ENCODE measurements at regions not wholly inside any gene's neighbourhood (a gene's known extent, or its start where the extent isn't known, plus 50 kb on each side); places are given as distances from the start of the nearest gene placed in this dataset.

GRCh38 chr2:125543968-125544514 lies 1111.9 kb upstream of the GYPC start:
- Histone ChIP-seq H3K27me3 (no peaks in the 10 kb centered on the region), H3K4me3 (no peak overlapping the region), H3K36me3 (no peaks in the 10 kb centered on the region), H3K27ac (no peak overlapping the region), H3K9me3 (no peaks in the 10 kb centered on the region), H3K4me1 (no peaks in the 10 kb centered on the region)
- WGBS, 2 donors, result 88 to 93% methylated on average over 1 of the region's 1 CpG
- TF ChIP-seq POLR2AphosphoS5 (IDR thresholded peaks at IDR 0.05) (no peak), POLR2A (IDR thresholded peaks at IDR 0.05) (no peak), CTCF (IDR thresholded peaks at IDR 0.05) (no peak), EP300 (IDR thresholded peaks at IDR 0.05) (no peak)
- ATAC-seq (ENCODE audit: low FRiP score in 2 of 2) (no peak), DNase-seq (no peak)

- Histone ChIP-seq H3K27me3 (no peaks in the 10 kb centered on the region), H3K36me3 (no peaks in the 10 kb centered on the region), H3K9me3 (no peaks in the 10 kb centered on the region), H3K4me1 (no peaks in the 10 kb centered on the region), H3K27ac (no peak overlapping the region), H3K4me3 (no peak overlapping the region)
- 90 to 97% methylated on average over 1 of the region's 1 CpG for WGBS, 2 donors
- no peak for ATAC-seq (ENCODE audit: low FRiP score in 2 of 2)
- TF ChIP-seq POLR2A (IDR thresholded peaks at IDR 0.05), result no peak
- no peak for TF ChIP-seq POLR2AphosphoS5 (IDR thresholded peaks at IDR 0.05)
- TF ChIP-seq EP300 (IDR thresholded peaks at IDR 0.05), result no peak
- TF ChIP-seq CTCF (IDR thresholded peaks at IDR 0.05), result no peak
- DNase-seq, result no peak
Observed at GRCh38 chr2:125553768-125554167, 1102.2 kb upstream of the GYPC start.

- DNase-seq (no peak), ATAC-seq (ENCODE audit: low FRiP score in 2 of 2) (no peak)
- 60 to 67% methylated on average over 2 of the region's 2 CpGs for WGBS, 2 donors
- no peaks in the 10 kb centered on the region for H3K36me3 ChIP-seq
- no peaks in the 10 kb centered on the region for H3K9me3 ChIP-seq
- no peak overlapping the region for H3K27ac ChIP-seq
- H3K4me3 ChIP-seq, result no peak overlapping the region
- no peaks in the 10 kb centered on the region for H3K4me1 ChIP-seq
- no peak for TF ChIP-seq POLR2A (IDR thresholded peaks at IDR 0.05)
- H3K27me3 ChIP-seq, result no peaks in the 10 kb centered on the region
Observed at GRCh38 chr2:125554956-125555355, 1101.0 kb upstream of the GYPC start.

DNA sequence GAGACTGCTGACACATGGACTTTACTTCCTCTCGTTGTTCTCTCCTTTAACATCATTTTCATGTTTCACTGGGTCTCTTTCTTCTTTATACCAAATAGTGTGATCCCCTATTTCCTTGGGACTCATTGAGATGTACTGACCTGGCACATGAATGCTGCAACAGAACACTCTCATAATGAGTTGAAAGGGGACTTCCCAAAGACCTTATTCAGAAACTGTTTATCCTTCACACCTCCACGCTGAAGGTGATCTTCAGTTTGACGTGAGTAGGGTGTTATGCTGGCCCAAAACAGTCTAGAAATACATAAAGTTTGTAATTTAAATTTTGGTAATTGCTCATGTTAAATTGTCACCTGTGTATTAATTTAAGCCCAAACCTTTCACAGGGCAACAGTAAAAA lies 1096.8 kb upstream of the GYPC start:
- 79 to 81% methylated on average over 3 of the region's 3 CpGs for WGBS, 2 donors
- Histone ChIP-seq H3K27ac (no peak overlapping the region), H3K4me3 (no peak overlapping the region), H3K9me3 (no peaks in the 10 kb centered on the region), H3K36me3 (no peaks in the 10 kb centered on the region), H3K4me1 (no peaks in the 10 kb centered on the region), H3K27me3 (no peaks in the 10 kb centered on the region)
- ATAC-seq (ENCODE audit: low FRiP score in 2 of 2), result no peak
- no peak for TF ChIP-seq EP300 (IDR thresholded peaks at IDR 0.05)
- TF ChIP-seq CTCF (IDR thresholded peaks at IDR 0.05), result no peak
- TF ChIP-seq POLR2A (IDR thresholded peaks at IDR 0.05), result no peak
- TF ChIP-seq POLR2AphosphoS5 (IDR thresholded peaks at IDR 0.05), result no peak
- no peak for DNase-seq

DNA sequence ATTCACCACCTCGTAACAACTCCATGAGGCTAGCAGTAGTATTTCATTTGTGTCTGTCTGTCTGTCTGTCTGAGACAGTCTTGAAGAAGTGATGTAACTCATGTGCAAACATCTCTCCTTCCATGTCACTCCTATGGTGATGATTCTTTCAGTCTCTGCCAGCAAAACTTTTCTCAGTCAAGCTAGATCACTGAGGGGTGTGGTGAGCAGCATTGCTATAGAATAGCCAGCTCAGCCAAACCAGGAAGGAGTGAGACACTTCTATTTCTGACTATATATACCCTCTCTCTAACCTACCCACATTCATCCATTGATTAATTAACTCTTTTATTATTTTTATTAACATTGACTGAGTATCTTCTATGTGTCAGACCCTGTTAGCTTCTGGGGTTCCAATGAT lies 1095.1 kb upstream of the GYPC start:
- ATAC-seq (ENCODE audit: low FRiP score in 2 of 2), result no peak
- no peaks in the 10 kb centered on the region for H3K27me3 ChIP-seq
- 33 to 71% methylated on average over 1 of the region's 1 CpG for WGBS, 2 donors
- no peak overlapping the region for H3K4me3 ChIP-seq
- no peak for DNase-seq
- no peaks in the 10 kb centered on the region for H3K4me1 ChIP-seq
- no peak for TF ChIP-seq POLR2A (IDR thresholded peaks at IDR 0.05)
- TF ChIP-seq EP300 (IDR thresholded peaks at IDR 0.05), result no peak
- no peak for TF ChIP-seq POLR2AphosphoS5 (IDR thresholded peaks at IDR 0.05)
- TF ChIP-seq CTCF (IDR thresholded peaks at IDR 0.05), result no peak
- H3K36me3 ChIP-seq, result no peaks in the 10 kb centered on the region
- no peak overlapping the region for H3K27ac ChIP-seq
- no peaks in the 10 kb centered on the region for H3K9me3 ChIP-seq
